OCI-LY7 (cell line): ENCODE measurements at regions not wholly inside any gene's neighbourhood (a gene's known extent, or its start where the extent isn't known, plus 50 kb on each side); places are given as distances from the start of the nearest gene placed in this dataset.

Experiments
- EZH2phosphoT487 ChIP-seq: fragments of 200-600 bp; sonication (generic); IDR thresholded peaks from 2 replicates; pipeline ENCODE4 v1.6.1; 2018; ENCODE audit warnings: low read depth, borderline replicate concordance, mild to moderate bottlenecking, mixed run types, antibody characterized with exemption, low read length, moderate library complexity, mixed read lengths
- TF ChIP-seq, protein P1 (sequence below): fragments of 200-600 bp; sonication (generic); conservative IDR thresholded peaks from 2 replicates; pipeline ENCODE4 v1.5.1; 2014; ENCODE audit warnings: mild to moderate bottlenecking, antibody characterized with exemption, low read length, moderate library complexity, mixed read lengths

- TF ChIP-seq EZH2phosphoT487 = no peak
- TF ChIP-seq, protein P1, sequence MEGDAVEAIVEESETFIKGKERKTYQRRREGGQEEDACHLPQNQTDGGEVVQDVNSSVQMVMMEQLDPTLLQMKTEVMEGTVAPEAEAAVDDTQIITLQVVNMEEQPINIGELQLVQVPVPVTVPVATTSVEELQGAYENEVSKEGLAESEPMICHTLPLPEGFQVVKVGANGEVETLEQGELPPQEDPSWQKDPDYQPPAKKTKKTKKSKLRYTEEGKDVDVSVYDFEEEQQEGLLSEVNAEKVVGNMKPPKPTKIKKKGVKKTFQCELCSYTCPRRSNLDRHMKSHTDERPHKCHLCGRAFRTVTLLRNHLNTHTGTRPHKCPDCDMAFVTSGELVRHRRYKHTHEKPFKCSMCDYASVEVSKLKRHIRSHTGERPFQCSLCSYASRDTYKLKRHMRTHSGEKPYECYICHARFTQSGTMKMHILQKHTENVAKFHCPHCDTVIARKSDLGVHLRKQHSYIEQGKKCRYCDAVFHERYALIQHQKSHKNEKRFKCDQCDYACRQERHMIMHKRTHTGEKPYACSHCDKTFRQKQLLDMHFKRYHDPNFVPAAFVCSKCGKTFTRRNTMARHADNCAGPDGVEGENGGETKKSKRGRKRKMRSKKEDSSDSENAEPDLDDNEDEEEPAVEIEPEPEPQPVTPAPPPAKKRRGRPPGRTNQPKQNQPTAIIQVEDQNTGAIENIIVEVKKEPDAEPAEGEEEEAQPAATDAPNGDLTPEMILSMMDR = no peak
These were observed 141.6 kb downstream of the AASDH start for GRCh38 chr4:56245547-56246232.
